Ovary (tissue), 7 donors: ENCODE measurements at regions not wholly inside any gene's neighbourhood (a gene's known extent, or its start where the extent isn't known, plus 50 kb on each side); places are given as distances from the start of the nearest gene placed in this dataset.

Source experiments
- DNase-seq, 5 donors: peaks; one replicate each; pipeline ENCODE4 v3.0.0-alpha.2; 2019 to 2020
- H3K27ac ChIP-seq, 2 donors: fragments of 200-600 bp; one replicate each; pipeline versions ENCODE4 v1.5.1 to v1.8.0; 2019 to 2022
- H3K27me3 ChIP-seq: fragments of 200-600 bp; one replicate; pipeline ENCODE4 v1.8.0; 2022
- H3K36me3 ChIP-seq: fragments of 200-600 bp; sonication (generic); one replicate; pipeline ENCODE4 v1.5.1; 2019
- H3K4me1 ChIP-seq: one replicate; pipeline ENCODE4 v1.8.1; 2013; ENCODE audit warnings: mild to moderate bottlenecking, moderate library complexity; ENCODE audit not compliant: insufficient read depth
- H3K4me3 ChIP-seq: fragments of 200-600 bp; sonication (generic); one replicate; pipeline ENCODE4 v1.5.1; 2017
- H3K9me3 ChIP-seq, 2 donors: fragments of 200-600 bp in 1 of 2; sonication (generic) in 1 of 2; one replicate each; pipeline versions ENCODE4 v1.5.1 to v1.8.1; 2013 to 2019; ENCODE audit warnings: mild to moderate bottlenecking in 1 of 2, moderate library complexity in 1 of 2
- CTCF ChIP-seq, 3 donors: fragments of 450-650 bp in 2 of 3; fragments of 200-600 bp in 1 of 3; IDR thresholded peaks; one replicate each; pipeline versions ENCODE4 v1.5.1 to v1.8.0; 2016 to 2022; ENCODE audit warnings: antibody characterized with exemption in 3 of 3, mild to moderate bottlenecking in 1 of 3
- EP300 ChIP-seq: sonication (generic); formaldehyde crosslinking; IDR thresholded peaks from one replicate; pipeline ENCODE4 v1.6.1; 2017; ENCODE audit warnings: antibody characterized with exemption
- POLR2A ChIP-seq: fragments of 450-650 bp; IDR thresholded peaks from one replicate; pipeline ENCODE4 v1.6.1; 2017; ENCODE audit warnings: antibody characterized with exemption, mild to moderate bottlenecking, moderate library complexity
- WGBS, 3 donors: extraction: QIAGEN DNeasy Blood & Tissue Kit in 1 of 3; methylation state at CpG; one replicate each; pipeline versions ENCODE4 v1.1.5 to v1.1.7; 2013 to 2017; 5-methylcytosine and 5-hydroxymethylcytosine counted together
- intact Hi-C, 4 donors: fragments of 100-400 bp; cut with DNase I; formaldehyde crosslinking; loops; one replicate each; pipeline versions ENCODE4 v1.11.0 to v1.15.1; 2022 to 2023
- donor health status: DM: no; HTN: no; CAD: no; lungs with moderate emphysema.
- donor health status: DM: no; HTN: no; CAD: no.
- donor health status: Bipolar disorder and iron deficiency.
- donor health status: DM: no; HTN: no; CAD: no.
- donor health status: DM: yes; HTN: yes; CAD: no.

GRCh38 chr15:62455441-62455921 is 290.4 kb upstream of the C2CD4B start:
- intact Hi-C loops, result no loop called here
- peaks cover 1% of the 10 kb centered on the region for H3K4me1 ChIP-seq
- WGBS, 3 donors, result 82 to 85% (median 85%) methylated on average over 12 of the region's 12 CpGs
- H3K9me3 ChIP-seq, result no peaks in the 10 kb centered on the region
- H3K4me3 ChIP-seq, result no peak overlapping the region
- TF ChIP-seq EP300 (no peak), CTCF (IDR thresholded peaks at IDR 0.05) (no peak), POLR2A (no peak)
- DNase-seq, result no peak
- no peaks in the 10 kb centered on the region for H3K36me3 ChIP-seq
- no peaks in the 10 kb centered on the region for H3K27me3 ChIP-seq
- no peak overlapping the region for H3K27ac ChIP-seq

- Histone ChIP-seq H3K36me3 (no peaks in the 10 kb centered on the region), H3K27me3 (no peaks in the 10 kb centered on the region), H3K4me1 (peaks cover 1% of the 10 kb centered on the region), H3K4me3 (no peak overlapping the region), H3K27ac (no peak overlapping the region), H3K9me3 (no peaks in the 10 kb centered on the region)
- TF ChIP-seq POLR2A, result no peak
- no peak for TF ChIP-seq EP300
- TF ChIP-seq CTCF (IDR thresholded peaks at IDR 0.05), result no peak
- 85 to 89% (median 89%) methylated on average over 11 of the region's 11 CpGs for WGBS, 3 donors
- DNase-seq, result no peak
- intact Hi-C loops, result no loop called here
Measured at GRCh38 chr15:62456011-62456920, 291.2 kb upstream of the C2CD4B start.

GRCh38 chr15:62457100-62457499 is 292.0 kb upstream of the C2CD4B start:
- Histone ChIP-seq H3K4me3 (no peak overlapping the region), H3K4me1 (peaks cover 1% of the 10 kb centered on the region), H3K27me3 (no peaks in the 10 kb centered on the region), H3K9me3 (no peaks in the 10 kb centered on the region), H3K36me3 (no peaks in the 10 kb centered on the region), H3K27ac (no peak overlapping the region)
- intact Hi-C loops, result no loop called here
- TF ChIP-seq EP300 (no peak), POLR2A (no peak), CTCF (IDR thresholded peaks at IDR 0.05) (no peak)
- no peak for DNase-seq
- WGBS, 3 donors, result 89 to 94% (median 93%) methylated on average over 6 of the region's 6 CpGs

- Histone ChIP-seq H3K36me3 (no peaks in the 10 kb centered on the region), H3K4me1 (peaks cover 1% of the 10 kb centered on the region), H3K27me3 (no peaks in the 10 kb centered on the region), H3K9me3 (no peaks in the 10 kb centered on the region), H3K27ac (no peak overlapping the region), H3K4me3 (no peak overlapping the region)
- 84 to 92% (median 91%) methylated on average over 6 of the region's 6 CpGs for WGBS, 3 donors
- no peak for DNase-seq
- no peak for TF ChIP-seq EP300
- no peak for TF ChIP-seq POLR2A
- TF ChIP-seq CTCF (IDR thresholded peaks at IDR 0.05), result no peak
- intact Hi-C loops, result no loop called here
Measured at GRCh38 chr15:62459875-62460274, 294.8 kb upstream of the C2CD4B start.
